GM19455 (cell line): ENCODE measurements at regions not wholly inside any gene's neighbourhood (a gene's known extent, or its start where the extent isn't known, plus 50 kb on each side); places are given as distances from the start of the nearest gene placed in this dataset.
"Not testable (repeated sequence)": the region's sequence is repeated elsewhere in the genome, so short reads cannot be mapped to it uniquely, and the experiment has no call there.

Source experiments
- ATAC-seq: cut with Tn5 transposase; IDR thresholded peaks from one replicate; pipeline ENCODE4 v1.9.1; 2021; ENCODE audit not compliant: unreplicated experiment

GRCh38 chr5:92548346-92548745, 1032.7 kb downstream of the NR2F1-AS1 start:
- no peak for ATAC-seq

GRCh38 chr5:92544596-92544995, 1036.4 kb downstream of the NR2F1-AS1 start:
- no peak for ATAC-seq

- ATAC-seq: no peak
Observed at GRCh38 chr5:92544036-92544435, 1037.0 kb downstream of the NR2F1-AS1 start.

GRCh38 chr5:92543201-92543600, 1037.8 kb downstream of the NR2F1-AS1 start:
- ATAC-seq: no peak

- not testable (repeated sequence) for ATAC-seq
Observed at GRCh38 chr5:92542017-92542416, 1039.0 kb downstream of the NR2F1-AS1 start.

- no peak for ATAC-seq
Observed at GRCh38 chr5:92527311-92528078, 1053.5 kb downstream of the NR2F1-AS1 start.

- no peak for ATAC-seq
Observed at GRCh38 chr5:92525131-92525530, 1055.9 kb downstream of the NR2F1-AS1 start.

GRCh38 chr5:92519811-92520632, 1061.0 kb downstream of the NR2F1-AS1 start:
- ATAC-seq: no peak

GRCh38 chr5:92518318-92518904, 1062.6 kb downstream of the NR2F1-AS1 start:
- peak; percentile 99 for ATAC-seq

- ATAC-seq: no peak
Observed at GRCh38 chr5:92514896-92515295, 1066.1 kb downstream of the NR2F1-AS1 start.

- no peak for ATAC-seq
Observed at GRCh38 chr5:92513067-92513466, 1068.0 kb downstream of the NR2F1-AS1 start.

GRCh38 chr5:92508271-92508670, 1072.7 kb downstream of the NR2F1-AS1 start:
- no peak for ATAC-seq

- ATAC-seq: no peak
Observed at GRCh38 chr5:92505925-92506324, 1075.1 kb downstream of the NR2F1-AS1 start.

GRCh38 chr5:92505145-92505544, 1075.9 kb downstream of the NR2F1-AS1 start:
- no peak for ATAC-seq

- no peak for ATAC-seq
Observed at GRCh38 chr5:92504346-92504745, 1076.7 kb downstream of the NR2F1-AS1 start.

- no peak for ATAC-seq
Observed at GRCh38 chr5:92500752-92501151, 1080.3 kb downstream of the NR2F1-AS1 start.

GRCh38 chr5:92496545-92496944, 1084.5 kb downstream of the NR2F1-AS1 start:
- ATAC-seq: no peak

- no peak for ATAC-seq
Observed at GRCh38 chr5:92494508-92494907, 1086.5 kb downstream of the NR2F1-AS1 start.

- no peak for ATAC-seq
Observed at GRCh38 chr5:92492908-92493307, 1088.1 kb downstream of the NR2F1-AS1 start.

GRCh38 chr5:92484484-92484883, 1096.5 kb downstream of the NR2F1-AS1 start:
- ATAC-seq: no peak

- no peak for ATAC-seq
Observed at GRCh38 chr5:92472981-92473566, 1090.0 kb upstream of the ARRDC3 start.
